ENCODE measurements at regions not wholly inside any gene's neighbourhood (a gene's known extent, or its start where the extent isn't known, plus 50 kb on each side); places are given as distances from the start of the nearest gene placed in this dataset.

DNA sequence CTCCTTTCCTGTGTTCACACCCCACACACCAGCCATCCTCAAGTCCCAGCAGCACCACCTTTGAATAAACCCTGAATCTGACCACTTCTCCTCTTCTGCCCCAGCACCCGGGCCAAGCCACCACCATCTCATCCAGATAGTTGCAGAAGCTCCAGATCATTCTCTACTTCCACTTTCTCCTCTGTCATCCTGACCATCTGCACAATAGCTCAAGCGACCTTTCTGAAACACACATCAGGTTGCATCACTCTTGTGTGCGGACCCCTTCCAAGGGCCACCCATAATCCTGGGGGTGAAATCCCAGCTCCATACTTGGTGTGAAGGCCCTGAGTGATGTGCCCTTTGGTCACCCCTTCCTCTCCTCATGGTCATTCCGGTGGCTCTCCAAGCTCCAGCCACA lies 187.4 kb upstream of the GALNT17 start:
- TF ChIP-seq, protein P1, sequence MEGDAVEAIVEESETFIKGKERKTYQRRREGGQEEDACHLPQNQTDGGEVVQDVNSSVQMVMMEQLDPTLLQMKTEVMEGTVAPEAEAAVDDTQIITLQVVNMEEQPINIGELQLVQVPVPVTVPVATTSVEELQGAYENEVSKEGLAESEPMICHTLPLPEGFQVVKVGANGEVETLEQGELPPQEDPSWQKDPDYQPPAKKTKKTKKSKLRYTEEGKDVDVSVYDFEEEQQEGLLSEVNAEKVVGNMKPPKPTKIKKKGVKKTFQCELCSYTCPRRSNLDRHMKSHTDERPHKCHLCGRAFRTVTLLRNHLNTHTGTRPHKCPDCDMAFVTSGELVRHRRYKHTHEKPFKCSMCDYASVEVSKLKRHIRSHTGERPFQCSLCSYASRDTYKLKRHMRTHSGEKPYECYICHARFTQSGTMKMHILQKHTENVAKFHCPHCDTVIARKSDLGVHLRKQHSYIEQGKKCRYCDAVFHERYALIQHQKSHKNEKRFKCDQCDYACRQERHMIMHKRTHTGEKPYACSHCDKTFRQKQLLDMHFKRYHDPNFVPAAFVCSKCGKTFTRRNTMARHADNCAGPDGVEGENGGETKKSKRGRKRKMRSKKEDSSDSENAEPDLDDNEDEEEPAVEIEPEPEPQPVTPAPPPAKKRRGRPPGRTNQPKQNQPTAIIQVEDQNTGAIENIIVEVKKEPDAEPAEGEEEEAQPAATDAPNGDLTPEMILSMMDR (IDR thresholded peaks at IDR 0.05): no peak
- TF ChIP-seq POLR2A (IDR thresholded peaks at IDR 0.05): no peak
